Neural progenitor cell (in vitro differentiated cells): ENCODE measurements at regions not wholly inside any gene's neighbourhood (a gene's known extent, or its start where the extent isn't known, plus 50 kb on each side); places are given as distances from the start of the nearest gene placed in this dataset.

Experiments used
- DNase-seq: peaks from one replicate; pipeline ENCODE4 v3.0.0-alpha.2; 2016; ENCODE audit warnings: low spot score
- H2AFZ ChIP-seq: fragments of 200-600 bp; sonication (generic); replicated peaks from 2 replicates; pipeline ENCODE4 v1.6.1; 2016; ENCODE audit warnings: antibody characterized with exemption
- H3F3A ChIP-seq: fragments of 200-600 bp; sonication (generic); 2 replicates; pipeline ENCODE4 v1.6.1; 2016; ENCODE audit warnings: antibody characterized with exemption, low read depth
- H3K27ac ChIP-seq: fragments of 200-600 bp; sonication (generic); 2 replicates; pipeline ENCODE4 v1.5.1; 2016; ENCODE audit warnings: mild to moderate bottlenecking
- H3K27me3 ChIP-seq: fragments of 200-600 bp; sonication (generic); 2 replicates; pipeline ENCODE4 v1.6.1; 2016; ENCODE audit warnings: mild to moderate bottlenecking, moderate library complexity
- H3K36me3 ChIP-seq: fragments of 200-600 bp; sonication (generic); 2 replicates; pipeline ENCODE4 v1.5.1; 2016
- H3K4me1 ChIP-seq: fragments of 200-600 bp; sonication (generic); 2 replicates; pipeline ENCODE4 v1.6.1; 2016; ENCODE audit warnings: mixed run types
- H3K4me2 ChIP-seq: fragments of 200-600 bp; sonication (generic); 2 replicates; pipeline ENCODE4 v1.6.1; 2016
- H3K4me3 ChIP-seq: fragments of 200-600 bp; sonication (generic); 2 replicates; pipeline ENCODE4 v1.5.1; 2016
- H3K79me2 ChIP-seq: fragments of 200-600 bp; sonication (generic); 2 replicates; pipeline ENCODE4 v1.6.1; 2016; ENCODE audit warnings: low read depth
- H3K9ac ChIP-seq: fragments of 200-600 bp; sonication (generic); 2 replicates; pipeline ENCODE4 v1.6.1; 2016
- H3K9me3 ChIP-seq: fragments of 200-600 bp; sonication (generic); 2 replicates; pipeline ENCODE4 v1.5.1; 2016; ENCODE audit warnings: low read depth
- H4K20me1 ChIP-seq: fragments of 200-600 bp; sonication (generic); 2 replicates; pipeline ENCODE4 v1.6.1; 2016; ENCODE audit warnings: low read depth
- H3K27ac Mint-ChIP-seq: 3 replicates; pipeline ENCODE4 v1.8.0; 2021; ENCODE audit warnings: mixed read lengths
- H3K27me3 Mint-ChIP-seq: 2 replicates; pipeline ENCODE4 v1.8.0; 2022; ENCODE audit warnings: low read depth, mild to moderate bottlenecking, inconsistent platforms, moderate library complexity, mixed read lengths; ENCODE audit not compliant: insufficient read depth
- H3K36me3 Mint-ChIP-seq: 3 replicates; pipeline ENCODE4 v1.8.0; 2021; ENCODE audit warnings: mixed read lengths
- H3K4me1 Mint-ChIP-seq: 3 replicates; pipeline ENCODE4 v1.8.0; 2021; ENCODE audit warnings: mixed read lengths
- H3K4me3 Mint-ChIP-seq: 3 replicates; pipeline ENCODE4 v1.8.0; 2021; ENCODE audit warnings: mild to moderate bottlenecking, moderate library complexity, mixed read lengths
- H3K9me3 Mint-ChIP-seq: 3 replicates; pipeline ENCODE4 v1.8.0; 2020; ENCODE audit warnings: mixed read lengths
- EZH2 ChIP-seq: fragments of 200-600 bp; sonication (generic); IDR thresholded peaks from 2 replicates; pipeline ENCODE4 v1.6.1; 2017; ENCODE audit warnings: antibody characterized with exemption, mild to moderate bottlenecking, moderate library complexity
- EZH2phosphoT487 ChIP-seq: fragments of 200-600 bp; sonication (generic); IDR thresholded peaks from 2 replicates; pipeline ENCODE4 v1.6.1; 2017; ENCODE audit warnings: antibody characterized with exemption
- TF ChIP-seq, protein P1 (sequence below): fragments of 200-600 bp; sonication (generic); IDR thresholded peaks from 2 replicates; pipeline ENCODE4 v1.5.1; 2017; ENCODE audit warnings: antibody characterized with exemption, mild to moderate bottlenecking

DNA sequence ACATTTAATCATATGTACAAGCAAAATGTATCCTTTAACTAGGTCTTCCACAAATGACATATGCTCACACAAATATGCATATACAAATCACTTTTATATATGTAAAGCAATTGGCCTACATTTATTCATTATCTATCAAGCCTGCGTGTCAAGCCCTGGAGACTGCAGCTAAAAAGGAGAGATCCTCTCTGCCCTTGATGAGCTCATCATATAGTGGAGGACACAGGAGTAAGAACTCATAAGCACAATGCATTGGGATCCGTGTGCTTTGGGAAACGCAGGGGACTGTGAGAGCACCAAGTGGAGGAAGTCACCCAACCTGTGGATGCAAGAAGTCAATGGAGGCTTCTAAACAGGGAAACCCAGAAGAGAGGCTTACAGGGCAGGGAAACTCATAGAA, 735.7 kb downstream of the BCL11B start:
- Histone ChIP-seq H3K4me1 (peaks cover 5% of the 10 kb centered on the region), H3K9ac (no peak overlapping the region), H2AFZ (no peak overlapping the region), H3K36me3 (no peaks in the 10 kb centered on the region), H3F3A (no peaks in the 10 kb centered on the region), H3K79me2 (no peaks in the 10 kb centered on the region), H3K9me3 (no peaks in the 10 kb centered on the region), H3K27ac (no peak overlapping the region), H4K20me1 (no peaks in the 10 kb centered on the region), H3K27me3 (no peaks in the 10 kb centered on the region), H3K4me2 (no peak overlapping the region), H3K4me3 (no peak overlapping the region)
- H3K27ac Mint-ChIP-seq, result no peak overlapping the region
- no peaks in the 10 kb centered on the region for H3K36me3 Mint-ChIP-seq
- no peaks in the 10 kb centered on the region for H3K9me3 Mint-ChIP-seq
- TF ChIP-seq EZH2 (no peak), EZH2phosphoT487 (no peak)
- H3K4me1 Mint-ChIP-seq, result no peaks in the 10 kb centered on the region
- DNase-seq, result no peak
- no peaks in the 10 kb centered on the region for H3K27me3 Mint-ChIP-seq
- no peak overlapping the region for H3K4me3 Mint-ChIP-seq

DNA sequence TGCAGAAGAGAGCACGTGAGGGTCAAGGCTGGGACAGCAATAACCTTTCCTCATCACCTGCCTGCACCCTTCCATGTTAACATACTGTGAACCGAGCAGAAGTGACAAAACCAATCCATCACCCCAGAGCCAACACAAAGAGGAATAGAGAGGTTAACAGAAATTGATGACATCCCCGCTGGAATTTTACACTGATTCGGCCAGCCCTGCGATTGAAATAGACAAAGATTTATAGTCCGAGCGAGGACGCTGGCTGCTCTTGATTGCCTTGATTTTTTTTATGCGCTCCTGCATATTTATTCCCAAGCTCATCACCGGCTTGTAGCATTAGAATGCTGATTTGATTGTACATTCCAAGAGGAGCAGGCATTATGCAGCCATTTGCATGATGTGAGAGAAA, 729.7 kb downstream of the BCL11B start:
- H3K27me3 Mint-ChIP-seq, result peaks cover 3% of the 10 kb centered on the region
- no peaks in the 10 kb centered on the region for H3K36me3 Mint-ChIP-seq
- DNase-seq, result no peak
- Histone ChIP-seq H3K27me3 (no peaks in the 10 kb centered on the region), H2AFZ (no peak overlapping the region), H4K20me1 (no peaks in the 10 kb centered on the region), H3K4me3 (no peak overlapping the region), H3K79me2 (no peaks in the 10 kb centered on the region), H3K4me2 (no peak overlapping the region), H3K36me3 (no peaks in the 10 kb centered on the region), H3K9ac (no peak overlapping the region), H3F3A (no peaks in the 10 kb centered on the region), H3K4me1 (no peaks in the 10 kb centered on the region), H3K27ac (no peak overlapping the region), H3K9me3 (no peaks in the 10 kb centered on the region)
- no peaks in the 10 kb centered on the region for H3K4me1 Mint-ChIP-seq
- H3K9me3 Mint-ChIP-seq, result no peaks in the 10 kb centered on the region
- H3K27ac Mint-ChIP-seq, result no peak overlapping the region
- no peak overlapping the region for H3K4me3 Mint-ChIP-seq
- TF ChIP-seq EZH2 (no peak), EZH2phosphoT487 (no peak)
- TF ChIP-seq, protein P1, sequence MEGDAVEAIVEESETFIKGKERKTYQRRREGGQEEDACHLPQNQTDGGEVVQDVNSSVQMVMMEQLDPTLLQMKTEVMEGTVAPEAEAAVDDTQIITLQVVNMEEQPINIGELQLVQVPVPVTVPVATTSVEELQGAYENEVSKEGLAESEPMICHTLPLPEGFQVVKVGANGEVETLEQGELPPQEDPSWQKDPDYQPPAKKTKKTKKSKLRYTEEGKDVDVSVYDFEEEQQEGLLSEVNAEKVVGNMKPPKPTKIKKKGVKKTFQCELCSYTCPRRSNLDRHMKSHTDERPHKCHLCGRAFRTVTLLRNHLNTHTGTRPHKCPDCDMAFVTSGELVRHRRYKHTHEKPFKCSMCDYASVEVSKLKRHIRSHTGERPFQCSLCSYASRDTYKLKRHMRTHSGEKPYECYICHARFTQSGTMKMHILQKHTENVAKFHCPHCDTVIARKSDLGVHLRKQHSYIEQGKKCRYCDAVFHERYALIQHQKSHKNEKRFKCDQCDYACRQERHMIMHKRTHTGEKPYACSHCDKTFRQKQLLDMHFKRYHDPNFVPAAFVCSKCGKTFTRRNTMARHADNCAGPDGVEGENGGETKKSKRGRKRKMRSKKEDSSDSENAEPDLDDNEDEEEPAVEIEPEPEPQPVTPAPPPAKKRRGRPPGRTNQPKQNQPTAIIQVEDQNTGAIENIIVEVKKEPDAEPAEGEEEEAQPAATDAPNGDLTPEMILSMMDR, result no peak

DNA sequence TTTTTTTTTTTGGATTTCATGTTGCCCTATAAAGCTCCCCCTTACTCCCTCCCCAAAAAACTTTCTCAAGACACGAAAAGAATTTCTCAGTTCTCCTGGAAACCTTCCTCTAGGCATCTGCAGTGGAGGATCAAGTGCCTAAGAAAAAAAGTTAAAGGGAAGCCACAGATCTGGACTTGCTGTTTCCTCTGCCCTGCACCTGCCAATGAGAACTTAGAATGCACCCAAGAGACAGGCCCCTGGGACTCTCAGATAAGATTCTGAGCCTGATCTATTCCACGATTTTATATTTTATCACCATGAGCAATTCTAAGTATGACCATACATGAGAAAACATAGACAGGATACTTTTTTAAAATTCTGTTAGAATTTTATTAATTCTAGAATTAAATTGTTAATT, 728.9 kb downstream of the BCL11B start:
- Mint-ChIP-seq H3K4me3 (no peak overlapping the region), H3K27ac (no peak overlapping the region), H3K9me3 (no peaks in the 10 kb centered on the region), H3K27me3 (peaks cover 3% of the 10 kb centered on the region), H3K36me3 (no peaks in the 10 kb centered on the region), H3K4me1 (no peaks in the 10 kb centered on the region)
- Histone ChIP-seq H3K9ac (no peak overlapping the region), H3F3A (no peaks in the 10 kb centered on the region), H3K27ac (no peak overlapping the region), H3K36me3 (no peaks in the 10 kb centered on the region), H3K4me3 (no peak overlapping the region), H4K20me1 (no peaks in the 10 kb centered on the region), H3K4me2 (no peak overlapping the region), H3K9me3 (no peaks in the 10 kb centered on the region), H3K79me2 (no peaks in the 10 kb centered on the region), H3K4me1 (no peaks in the 10 kb centered on the region), H3K27me3 (no peaks in the 10 kb centered on the region), H2AFZ (no peak overlapping the region)
- TF ChIP-seq EZH2 (no peak), EZH2phosphoT487 (no peak)
- no peak for DNase-seq

DNA sequence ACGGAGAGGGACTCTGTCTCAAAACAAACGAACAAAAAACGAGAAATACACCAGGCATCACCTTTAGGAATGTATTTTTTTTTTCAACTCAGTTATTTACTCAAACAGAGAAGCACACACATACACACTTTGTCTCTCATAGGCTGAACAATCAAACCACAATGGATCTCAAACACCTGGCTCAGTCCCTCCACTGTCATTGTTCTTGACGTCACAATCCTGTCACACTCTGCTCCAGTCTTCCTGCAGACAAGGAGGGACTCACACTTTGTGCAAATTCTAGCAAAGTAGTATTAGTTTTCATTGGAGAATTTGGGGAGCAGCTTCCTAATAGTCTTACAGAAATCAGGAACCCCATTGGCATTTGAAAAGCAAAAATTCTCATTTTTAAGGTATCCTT, 727.8 kb downstream of the BCL11B start:
- no peak overlapping the region for H3K27ac Mint-ChIP-seq
- H2AFZ ChIP-seq, result no peak overlapping the region

More for the DNA sequence above, 727.8 kb downstream of the BCL11B start:
- Histone ChIP-seq H3K9me3 (no peaks in the 10 kb centered on the region), H3K27me3 (no peaks in the 10 kb centered on the region), H3K27ac (no peak overlapping the region), H3K4me2 (no peak overlapping the region), H3K36me3 (no peaks in the 10 kb centered on the region), H3F3A (no peaks in the 10 kb centered on the region), H3K4me3 (no peak overlapping the region), H4K20me1 (no peaks in the 10 kb centered on the region), H3K4me1 (no peaks in the 10 kb centered on the region), H3K9ac (no peak overlapping the region), H3K79me2 (no peaks in the 10 kb centered on the region)
- TF ChIP-seq EZH2phosphoT487 (no peak), EZH2 (no peak)
- TF ChIP-seq, protein P1, result no peak
- H3K9me3 Mint-ChIP-seq, result no peaks in the 10 kb centered on the region
- H3K4me1 Mint-ChIP-seq, result no peaks in the 10 kb centered on the region
- H3K36me3 Mint-ChIP-seq, result no peaks in the 10 kb centered on the region
- peaks cover 3% of the 10 kb centered on the region for H3K27me3 Mint-ChIP-seq
- no peak for DNase-seq
- H3K4me3 Mint-ChIP-seq, result no peak overlapping the region
